HG02981 (cell line): ENCODE measurements at regions not wholly inside any gene's neighbourhood (a gene's known extent, or its start where the extent isn't known, plus 50 kb on each side); places are given as distances from the start of the nearest gene placed in this dataset.

ENCODE experiments used
- ATAC-seq: cut with Tn5 transposase; IDR thresholded peaks from one replicate; pipeline ENCODE4 v1.9.1; 2021; ENCODE audit warnings: mild to moderate bottlenecking, moderate library complexity; ENCODE audit not compliant: unreplicated experiment

GRCh38 chr9:108182270-108182669 lies 673.5 kb downstream of the ACTL7B start:
- ATAC-seq = no peak

DNA sequence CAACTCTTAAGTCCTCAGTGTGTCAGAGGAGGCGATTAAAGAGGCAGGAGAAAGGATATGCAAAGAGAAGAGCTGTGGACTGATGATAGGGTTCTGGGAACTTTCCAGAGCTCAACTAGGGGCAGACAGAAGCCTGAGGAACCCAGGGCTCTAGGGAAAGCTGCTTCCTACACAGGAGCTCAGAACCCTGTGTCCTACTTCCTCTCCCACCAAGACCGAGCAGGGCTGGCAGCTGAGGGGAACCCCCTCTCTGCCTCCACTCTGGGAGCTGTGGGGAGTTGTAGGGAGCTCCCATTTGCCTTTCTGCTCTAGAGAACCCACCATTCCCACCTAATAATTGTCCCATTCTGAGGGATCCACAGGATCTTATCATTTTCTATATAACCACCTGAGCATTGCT lies 674.3 kb downstream of the ACTL7B start:
- no peak for ATAC-seq

- ATAC-seq = no peak
These were observed 675.2 kb downstream of the ACTL7B start for GRCh38 chr9:108180541-108180940.

- ATAC-seq = no peak
These were observed 677.5 kb downstream of the ACTL7B start for GRCh38 chr9:108178318-108178717.

GRCh38 chr9:108168236-108168850 lies 678.8 kb upstream of the KLF4 start:
- no peak for ATAC-seq

DNA sequence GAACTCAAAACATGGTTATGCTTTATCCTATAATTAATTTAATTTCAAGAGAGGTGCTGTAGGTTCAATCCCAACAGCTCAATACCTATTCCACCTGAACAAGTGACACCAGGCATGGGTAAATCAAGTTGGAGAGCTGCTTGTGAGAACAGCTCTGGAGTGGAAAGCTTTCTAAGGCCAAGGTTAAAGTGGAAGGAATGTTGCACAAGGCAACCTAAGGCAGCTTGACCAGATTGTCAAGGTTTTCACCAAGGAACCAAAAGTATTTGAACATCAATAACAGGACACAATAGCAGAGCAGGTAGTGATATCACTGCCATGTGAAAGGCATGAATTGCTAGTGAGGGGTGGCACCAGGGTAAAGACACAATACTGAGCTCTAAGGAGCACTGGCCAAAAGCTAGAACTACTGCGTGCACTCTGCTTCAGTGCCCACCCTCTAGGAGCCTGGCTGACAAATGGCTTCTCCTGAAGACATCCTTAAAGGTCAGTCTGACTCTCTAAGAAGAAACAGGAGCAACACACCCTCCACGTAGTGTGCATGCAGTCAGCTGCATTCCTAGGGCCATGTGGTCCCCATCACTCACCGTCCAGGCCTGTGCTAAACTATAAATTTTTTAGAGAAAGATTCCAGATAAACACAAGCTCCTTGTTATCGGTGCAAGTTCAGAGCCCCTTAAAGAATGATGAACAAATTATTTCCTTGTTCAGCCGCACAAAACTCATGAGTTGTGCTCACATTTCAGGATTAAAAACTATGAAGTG lies 677.7 kb upstream of the KLF4 start:
- no peak for ATAC-seq

GRCh38 chr9:108166519-108166918 lies 677.0 kb upstream of the KLF4 start:
- ATAC-seq = no peak

DNA sequence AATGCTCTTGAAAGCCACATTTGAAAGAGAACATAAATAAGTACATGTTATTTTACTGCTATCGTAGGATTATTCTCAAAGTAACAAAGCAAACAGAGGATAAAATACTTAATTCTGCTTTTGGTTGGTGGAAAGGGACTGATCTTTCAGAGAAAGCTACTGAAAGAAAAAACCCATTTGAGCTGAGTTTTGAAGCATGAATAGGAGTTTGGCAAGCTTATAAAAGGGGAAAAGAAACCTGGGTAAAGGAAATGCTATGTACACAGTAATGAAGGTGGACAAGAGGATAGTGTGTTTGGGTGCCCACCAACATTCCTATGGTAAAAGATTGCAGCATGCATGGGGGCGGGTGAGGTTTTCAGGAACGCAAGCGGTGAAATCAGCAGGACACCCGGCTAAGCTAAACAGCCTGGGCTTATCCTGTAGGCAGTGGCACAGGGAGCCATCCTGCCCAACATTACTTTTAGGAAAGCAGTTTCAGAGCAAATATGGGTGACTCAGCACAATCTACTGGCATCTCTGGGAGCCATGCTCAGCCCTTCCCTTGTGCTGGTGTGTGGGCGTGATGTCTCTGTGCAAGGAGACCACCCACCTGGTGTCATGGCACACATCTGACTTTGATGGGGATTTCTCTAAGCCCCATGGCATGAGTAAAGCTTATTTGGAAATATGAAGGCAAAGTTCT lies 673.9 kb upstream of the KLF4 start:
- no peak for ATAC-seq

GRCh38 chr9:108162664-108163063 lies 673.1 kb upstream of the KLF4 start:
- ATAC-seq = no peak

DNA sequence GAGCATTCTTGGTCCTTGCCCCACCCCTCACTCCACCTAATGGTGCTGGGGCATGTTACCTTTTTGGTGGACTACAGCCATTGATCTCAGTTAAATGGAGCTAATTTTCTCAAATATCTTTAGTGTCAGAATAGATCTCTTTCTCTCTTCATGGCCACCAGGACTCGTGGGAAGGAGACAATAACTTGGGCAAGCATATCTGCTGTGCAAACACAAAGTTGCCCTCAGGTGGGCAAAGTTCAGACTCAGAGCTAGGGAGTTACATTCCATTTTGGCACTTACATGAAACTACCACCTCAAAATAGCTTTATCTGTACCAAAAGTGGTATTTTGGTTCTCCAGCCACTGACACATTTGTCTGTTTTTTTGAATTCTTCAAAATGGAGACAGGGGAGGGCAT lies 671.9 kb upstream of the KLF4 start:
- ATAC-seq = no peak

DNA sequence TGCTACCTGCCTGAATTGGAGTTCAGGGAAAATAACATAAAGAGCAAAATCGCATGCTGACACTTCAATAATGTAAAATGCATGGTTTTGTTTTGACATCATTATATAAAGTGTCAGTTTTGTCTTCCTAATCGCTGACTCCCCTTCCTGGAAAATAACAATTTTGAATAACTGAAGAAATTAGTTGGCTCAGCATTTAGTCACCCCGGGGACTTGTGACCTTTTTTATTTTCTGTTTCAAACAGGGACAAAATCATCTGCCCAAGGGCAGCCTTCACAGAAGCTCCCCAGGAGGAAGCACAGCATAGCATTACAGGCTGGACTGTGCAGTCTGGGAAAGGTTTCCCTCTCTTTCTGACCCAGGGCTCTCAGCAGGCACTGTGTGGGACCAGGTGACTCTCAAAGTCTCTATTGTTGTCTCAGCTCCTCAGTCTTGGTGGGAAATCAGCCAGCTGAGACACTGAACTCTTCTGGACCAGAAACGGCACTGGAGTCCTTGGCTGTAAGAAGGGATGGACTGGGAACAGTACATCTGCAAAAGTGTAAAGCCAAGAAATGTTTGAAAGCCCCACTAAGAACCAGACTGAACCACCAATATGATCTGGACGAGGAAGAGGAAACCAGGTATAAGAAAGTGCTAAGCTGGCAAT lies 671.3 kb upstream of the KLF4 start:
- ATAC-seq = no peak

DNA sequence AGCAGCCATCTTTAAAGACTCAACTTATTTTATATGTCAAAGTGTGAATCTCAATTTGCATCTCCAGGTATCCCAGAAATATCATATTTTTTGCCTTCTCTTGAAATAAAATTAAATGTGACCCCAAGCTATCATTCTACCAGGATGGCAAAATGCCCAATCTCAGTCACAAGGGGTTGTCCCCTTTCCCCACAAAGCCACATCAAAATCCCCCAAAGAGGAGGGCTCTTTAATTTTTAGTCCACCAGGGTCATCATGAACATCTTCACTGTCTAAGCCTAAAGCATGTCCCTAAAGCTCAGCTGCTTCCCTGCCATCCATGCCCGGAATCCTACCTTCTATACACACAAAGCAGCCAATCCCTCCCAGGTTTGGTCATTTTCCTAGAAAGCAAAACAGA lies 670.5 kb upstream of the KLF4 start:
- no peak for ATAC-seq

DNA sequence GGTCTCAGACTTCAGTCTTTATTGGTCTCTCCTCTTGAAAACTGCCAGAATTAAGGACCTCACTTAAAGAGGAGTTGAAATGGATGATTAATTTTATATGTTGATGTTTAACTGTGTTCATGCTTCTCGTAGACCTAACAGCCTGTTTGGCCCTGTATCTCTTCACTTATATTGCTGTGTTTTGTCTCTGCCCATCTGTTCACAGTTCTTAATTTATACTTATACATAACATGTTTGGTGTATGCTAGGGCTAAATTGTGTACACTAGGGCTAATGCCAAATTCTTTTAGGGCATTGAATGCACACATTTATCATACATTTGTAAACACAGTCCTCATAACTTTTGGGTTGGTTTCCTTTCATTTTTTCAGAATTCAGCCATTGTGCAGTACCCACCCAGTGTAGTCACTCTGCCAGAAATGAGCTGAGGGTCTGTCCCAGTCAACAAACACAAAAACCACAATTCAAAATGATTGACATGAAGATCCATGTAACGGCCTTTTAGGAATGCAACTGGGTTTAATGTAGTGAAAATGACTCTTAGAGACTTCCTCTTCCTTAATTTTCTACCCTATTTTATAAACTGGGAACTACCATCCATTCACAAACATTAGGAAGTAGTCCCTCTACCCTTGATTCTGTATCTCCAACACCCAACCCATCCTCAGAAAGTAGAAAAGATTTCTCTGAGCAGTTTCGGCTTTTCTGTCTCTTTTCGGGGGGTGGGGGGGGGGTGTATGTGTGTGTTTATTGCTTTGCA lies 668.8 kb upstream of the KLF4 start:
- ATAC-seq = no peak

DNA sequence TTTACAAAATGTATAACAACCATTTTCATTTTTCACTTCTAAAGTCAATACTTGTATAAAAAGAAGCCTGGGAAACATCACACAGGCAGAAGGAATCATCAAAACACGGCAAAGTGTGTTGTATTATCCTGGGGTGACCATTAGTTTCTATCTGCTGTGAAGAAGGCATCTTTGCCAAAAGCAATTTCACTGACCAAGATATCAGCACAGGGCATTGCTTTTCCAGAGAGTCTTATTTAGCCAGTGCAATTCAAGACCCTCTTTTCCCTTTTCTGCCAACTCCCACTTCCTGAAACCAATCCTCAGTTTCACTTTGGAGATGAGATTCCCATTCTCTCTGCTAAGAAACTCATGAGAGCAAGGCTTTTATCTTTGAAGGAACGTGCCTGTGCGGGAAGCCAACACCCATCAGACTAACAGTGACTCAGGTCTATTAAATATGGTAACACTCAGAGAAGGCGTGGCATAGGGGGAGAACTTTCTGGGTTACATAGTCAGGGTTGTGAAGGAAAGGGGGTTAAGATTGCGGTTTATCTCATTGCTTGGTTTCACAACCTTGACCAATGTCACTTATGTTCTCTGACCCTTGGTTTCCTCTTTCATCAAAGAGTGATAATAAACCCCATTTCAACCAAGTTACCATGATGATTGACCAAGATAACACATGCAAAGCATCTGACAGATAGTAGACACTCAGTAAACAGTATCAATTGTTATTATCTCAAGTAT lies 666.9 kb upstream of the KLF4 start:
- ATAC-seq = no peak

DNA sequence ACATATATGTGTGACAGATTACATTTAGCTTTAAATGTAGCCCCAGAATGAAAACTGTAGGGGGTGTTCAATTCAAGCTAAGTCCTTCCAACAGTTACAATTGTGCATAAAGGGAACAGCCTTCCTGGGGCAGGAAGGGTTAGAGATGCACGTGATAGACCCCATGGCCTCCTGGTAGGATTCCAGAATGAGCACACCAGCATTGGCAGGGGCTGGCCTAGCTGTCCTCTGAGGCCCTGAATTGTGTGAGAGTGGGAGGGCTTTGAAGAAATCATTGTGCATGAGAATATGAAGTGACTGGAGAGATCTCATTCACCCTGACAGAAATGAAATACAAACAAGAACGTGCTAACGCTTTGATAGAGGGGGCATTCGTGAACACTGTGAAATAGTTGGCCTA lies 663.8 kb upstream of the KLF4 start:
- ATAC-seq = no peak

DNA sequence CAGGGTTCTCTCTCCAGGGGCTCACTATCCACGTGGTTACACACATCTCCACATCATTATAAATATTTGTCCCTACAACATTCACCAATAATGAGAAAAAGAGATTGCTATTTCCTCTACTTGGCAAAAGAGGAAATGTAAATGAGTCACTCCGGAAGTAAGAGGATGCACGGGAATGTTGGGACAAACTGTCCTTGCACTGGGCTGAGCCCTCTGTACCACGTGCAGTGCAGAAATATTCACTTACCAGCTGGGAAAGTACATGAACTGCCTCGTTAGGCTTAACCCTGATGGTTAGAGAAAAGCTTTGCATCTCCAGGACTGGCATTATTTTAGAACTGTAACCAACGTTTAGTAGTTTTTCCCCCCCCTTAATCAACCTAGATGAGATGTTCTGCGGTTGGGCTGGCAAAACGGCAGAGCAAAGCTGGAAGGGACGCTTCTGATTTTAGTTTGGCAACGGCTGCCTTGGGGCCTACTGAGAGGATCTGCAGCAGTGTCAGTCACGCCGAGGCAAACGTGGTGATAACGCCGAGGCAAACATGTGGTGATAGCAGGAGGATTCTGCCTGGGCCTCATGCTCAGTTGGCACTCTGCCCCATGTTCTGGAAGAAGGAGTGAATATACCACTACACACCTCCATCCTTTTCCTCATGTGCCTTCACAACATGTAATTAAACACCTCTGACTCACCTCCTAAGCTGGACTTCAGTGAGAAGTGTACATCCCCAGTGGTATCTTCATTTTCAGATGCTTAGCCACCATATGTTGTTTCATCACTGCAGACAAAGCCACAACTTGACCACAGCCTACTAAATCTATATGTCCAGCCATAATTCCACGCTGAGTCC lies 661.4 kb upstream of the KLF4 start:
- no peak for ATAC-seq

DNA sequence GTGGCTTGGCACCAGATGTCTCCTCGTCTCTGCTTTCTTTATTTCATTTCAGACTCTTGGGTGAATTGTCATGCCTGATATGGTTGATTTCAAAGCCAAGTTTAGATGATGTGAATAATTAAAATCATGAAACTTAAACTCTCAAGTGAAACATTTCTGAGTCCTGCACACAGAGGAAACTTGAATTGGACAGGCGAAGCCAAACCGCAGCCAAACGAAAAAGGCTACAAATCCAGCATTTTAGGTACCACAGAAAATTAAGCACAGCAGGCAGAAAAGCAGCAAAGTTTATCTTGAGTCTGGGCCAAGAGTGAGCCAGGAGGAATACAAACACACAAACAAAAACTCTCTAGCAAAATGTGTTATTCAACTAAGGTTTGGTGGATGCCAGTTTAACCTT lies 659.8 kb upstream of the KLF4 start:
- no peak for ATAC-seq

DNA sequence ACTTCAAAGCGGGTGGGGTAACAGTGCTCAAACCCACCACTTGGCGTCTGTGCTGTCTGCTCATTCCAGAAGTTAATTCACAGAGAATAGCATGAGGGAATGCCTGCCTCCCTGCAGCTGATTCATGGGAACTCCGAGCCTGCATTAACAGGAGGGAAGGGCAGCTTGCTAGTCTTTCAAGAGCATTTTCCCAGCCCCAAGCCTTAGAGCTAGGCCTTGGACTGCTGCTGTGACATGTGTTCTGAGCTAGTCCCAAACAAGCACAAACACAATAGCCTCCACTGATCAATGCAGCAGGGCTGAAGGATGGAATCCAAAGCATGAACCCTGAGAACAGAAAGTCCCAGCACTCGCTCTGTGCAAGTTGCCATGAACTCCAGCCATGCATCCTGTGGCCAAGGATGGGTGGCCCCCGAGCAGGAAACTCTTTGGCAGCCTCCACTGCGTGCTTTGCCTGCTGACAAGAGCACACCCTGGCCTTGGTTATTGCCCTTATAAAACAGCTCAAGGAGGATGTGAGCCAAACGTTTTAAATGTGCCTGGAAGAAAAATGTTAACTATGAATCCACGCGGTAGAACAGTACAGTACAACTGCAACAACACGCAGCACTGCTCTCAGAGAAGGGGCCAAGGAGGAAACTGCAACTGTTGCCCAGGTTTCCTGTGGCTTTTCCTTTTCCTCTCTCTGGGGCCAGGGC lies 653.1 kb upstream of the KLF4 start:
- ATAC-seq = no peak

DNA sequence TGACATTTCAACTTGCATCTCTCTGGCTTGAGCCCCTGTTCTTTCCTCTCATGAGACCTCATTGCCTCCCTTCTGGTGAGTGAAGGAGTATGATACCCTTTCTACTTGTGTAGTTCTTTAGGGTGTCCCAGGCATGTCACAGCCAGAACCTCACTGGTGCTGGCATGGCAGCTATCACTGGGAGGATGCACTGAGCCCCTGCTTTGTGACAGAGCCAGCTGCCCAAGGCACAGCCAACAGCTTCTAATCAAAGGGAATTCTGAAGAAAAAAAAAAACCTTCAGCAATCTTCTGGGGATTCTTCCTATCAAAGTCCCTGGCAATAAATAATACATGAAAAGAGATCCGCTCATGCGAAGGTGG lies 652.6 kb upstream of the KLF4 start:
- no peak for ATAC-seq
